Epidermal melanocyte (primary cell): ENCODE measurements at regions not wholly inside any gene's neighbourhood (a gene's known extent, or its start where the extent isn't known, plus 50 kb on each side); places are given as distances from the start of the nearest gene placed in this dataset.
A peak's percentile ranks its signal among the peaks of the same experiment; 100 is the strongest.

Experiments
- DNase-seq: peaks from one replicate; pipeline ENCODE4 v3.0.0; 2011; ENCODE audit warnings: low spot score; ENCODE audit not compliant: insufficient read length

- no peak for DNase-seq
Observed at GRCh38 chr6:14453712-14454472, 336.3 kb downstream of the CD83 start.

DNA sequence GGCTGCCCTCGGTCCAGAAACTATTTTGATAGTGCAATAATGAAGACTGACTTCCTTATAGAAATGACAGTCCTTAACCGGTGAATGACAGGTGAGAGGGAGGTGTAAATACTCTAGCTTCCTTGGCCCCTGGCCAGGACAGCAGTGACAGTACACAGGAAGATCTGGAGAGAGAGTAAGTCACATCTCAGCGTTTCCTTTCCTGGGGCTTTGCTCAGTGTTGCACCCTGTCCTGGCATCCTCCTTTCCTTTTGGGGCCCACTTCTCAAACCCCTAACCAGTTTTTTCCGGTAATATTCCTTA is 336.9 kb downstream of the CD83 start:
- DNase-seq, result no peak

- DNase-seq, result no peak
Observed at GRCh38 chr6:14455427-14455826, 337.9 kb downstream of the CD83 start.

DNA sequence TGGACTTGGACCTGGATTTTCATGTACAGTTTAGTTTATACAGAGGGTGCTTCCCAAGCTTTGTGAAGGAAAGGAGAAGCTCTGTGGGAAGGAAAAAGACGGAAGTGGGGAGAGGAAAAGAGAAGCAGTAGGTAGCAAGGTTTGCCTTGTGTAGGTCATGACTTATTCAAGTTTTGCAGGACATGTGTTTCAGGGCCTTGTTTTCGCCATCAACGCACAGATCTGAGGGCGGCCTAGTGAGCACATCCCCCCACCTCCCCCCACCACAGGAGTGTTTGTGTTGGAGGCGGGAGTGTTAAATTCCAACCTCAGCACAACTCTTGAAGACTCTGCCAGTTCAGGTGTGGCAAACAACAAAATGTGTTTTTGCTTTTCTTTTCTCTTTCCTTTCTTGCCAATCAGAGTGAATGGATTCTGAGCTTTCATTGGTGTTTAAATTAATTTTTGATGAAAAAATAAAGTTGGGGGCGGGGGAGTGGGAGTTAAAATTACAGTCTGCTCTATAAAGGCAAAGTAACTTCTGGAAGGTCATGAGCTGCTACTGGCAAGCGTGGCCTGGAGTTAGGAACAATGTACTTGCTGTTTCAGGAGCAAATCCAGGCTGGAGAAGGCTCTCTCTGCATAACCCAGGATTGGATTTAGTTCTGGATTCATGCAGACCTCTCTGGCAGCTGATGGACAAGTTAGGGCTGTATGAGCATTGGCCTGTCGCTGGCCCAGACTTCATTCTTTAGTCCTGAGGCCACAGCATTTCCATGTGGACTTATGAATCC is 338.5 kb downstream of the CD83 start:
- DNase-seq, result no peak

GRCh38 chr6:14456941-14457340 is 339.4 kb downstream of the CD83 start:
- DNase-seq, result no peak

DNA sequence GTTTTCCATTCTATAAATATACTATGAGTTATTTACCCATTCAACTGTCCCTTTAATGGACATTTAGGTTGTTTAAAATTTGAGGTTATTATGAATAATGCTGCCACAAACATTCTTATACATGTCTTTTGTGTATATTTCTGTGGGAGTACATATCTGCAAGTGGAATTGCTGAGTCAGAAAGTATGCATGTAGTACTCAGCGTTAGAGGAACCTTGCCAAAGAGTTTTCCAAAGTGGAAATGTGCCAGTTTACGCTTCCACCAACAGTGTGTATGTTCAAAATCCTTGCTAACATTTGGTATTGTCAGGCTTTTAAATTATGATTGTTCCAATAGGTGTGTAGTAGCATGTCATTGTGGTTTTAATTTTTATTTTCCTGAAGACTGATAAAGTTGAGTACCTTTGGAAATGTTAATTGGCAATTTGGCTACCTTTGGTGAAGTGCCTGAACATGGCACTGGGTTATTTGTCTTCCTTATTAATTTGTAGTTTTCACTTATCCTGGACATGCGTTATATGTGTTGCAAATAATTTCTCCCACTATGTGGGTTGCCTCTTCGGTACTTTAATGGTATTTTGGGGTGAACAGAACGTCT is 341.2 kb downstream of the CD83 start:
- no peak for DNase-seq

DNA sequence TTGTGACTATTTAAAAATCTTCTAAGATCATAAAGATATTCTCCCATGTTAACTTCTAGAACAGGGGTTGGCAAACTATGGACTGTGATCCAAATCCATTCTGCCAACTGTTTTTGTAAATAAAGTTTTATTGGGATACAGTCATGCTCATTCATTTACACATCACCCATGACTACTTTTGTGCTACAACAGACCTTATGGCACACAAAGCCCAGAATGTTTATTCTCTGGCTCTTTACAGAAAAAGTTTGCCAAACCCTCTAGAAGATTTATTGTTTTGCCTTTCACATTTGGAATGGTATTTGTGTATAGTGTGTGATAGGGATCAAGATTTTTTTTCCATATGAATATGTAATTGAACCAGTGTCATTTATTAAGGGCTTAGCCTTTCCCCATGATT is 341.7 kb downstream of the CD83 start:
- DNase-seq, result no peak

GRCh38 chr6:14460556-14460955 is 343.0 kb downstream of the CD83 start:
- no peak for DNase-seq

DNA sequence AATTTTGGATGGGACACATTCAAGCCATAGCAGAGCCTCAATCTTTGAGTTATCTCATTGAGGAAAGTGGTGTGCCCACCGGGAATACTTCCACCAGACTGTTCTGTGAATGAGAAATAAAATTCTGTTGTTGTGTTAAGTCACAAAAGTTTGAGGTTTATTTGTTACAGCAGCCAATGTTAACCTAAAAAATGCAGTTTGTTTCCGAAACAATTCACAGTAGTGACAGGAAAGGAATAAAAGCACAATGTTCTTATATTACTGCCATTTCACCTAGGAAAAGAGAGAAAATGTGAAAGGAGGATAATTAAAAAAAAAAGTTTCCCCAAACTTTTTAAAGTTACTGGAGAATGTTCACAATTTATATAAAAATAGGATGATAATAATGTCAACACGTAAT is 344.6 kb downstream of the CD83 start:
- DNase-seq, result no peak

GRCh38 chr6:14462566-14462965 is 345.0 kb downstream of the CD83 start:
- no peak for DNase-seq

GRCh38 chr6:14463110-14463509 is 345.5 kb downstream of the CD83 start:
- no peak for DNase-seq

DNA sequence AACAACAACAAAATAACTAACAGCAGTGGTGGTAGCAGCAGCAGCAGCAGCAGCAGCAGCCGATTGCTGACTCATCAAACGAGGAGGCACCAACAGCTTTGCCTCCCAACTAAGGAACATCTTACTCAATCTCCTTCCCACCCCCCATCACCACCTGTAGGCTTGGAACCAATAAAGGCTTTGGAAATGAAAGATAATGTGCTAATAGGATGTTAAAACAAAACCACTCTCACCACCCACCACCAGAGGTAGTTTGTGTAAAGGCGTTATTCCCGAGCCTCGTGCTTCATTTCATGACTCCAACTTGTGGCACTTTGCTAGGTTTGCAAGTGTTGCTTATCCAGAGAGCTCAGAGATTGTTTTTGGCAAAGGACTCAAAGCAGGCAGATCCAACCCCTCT is 346.5 kb downstream of the CD83 start:
- no peak for DNase-seq

- DNase-seq, result no peak
Observed at GRCh38 chr6:14464716-14465115, 347.1 kb downstream of the CD83 start.

GRCh38 chr6:14466278-14466677 is 348.7 kb downstream of the CD83 start:
- DNase-seq, result no peak

- DNase-seq, result peak; percentile 29
Observed at GRCh38 chr6:14467591-14467990, 350.0 kb downstream of the CD83 start.

DNA sequence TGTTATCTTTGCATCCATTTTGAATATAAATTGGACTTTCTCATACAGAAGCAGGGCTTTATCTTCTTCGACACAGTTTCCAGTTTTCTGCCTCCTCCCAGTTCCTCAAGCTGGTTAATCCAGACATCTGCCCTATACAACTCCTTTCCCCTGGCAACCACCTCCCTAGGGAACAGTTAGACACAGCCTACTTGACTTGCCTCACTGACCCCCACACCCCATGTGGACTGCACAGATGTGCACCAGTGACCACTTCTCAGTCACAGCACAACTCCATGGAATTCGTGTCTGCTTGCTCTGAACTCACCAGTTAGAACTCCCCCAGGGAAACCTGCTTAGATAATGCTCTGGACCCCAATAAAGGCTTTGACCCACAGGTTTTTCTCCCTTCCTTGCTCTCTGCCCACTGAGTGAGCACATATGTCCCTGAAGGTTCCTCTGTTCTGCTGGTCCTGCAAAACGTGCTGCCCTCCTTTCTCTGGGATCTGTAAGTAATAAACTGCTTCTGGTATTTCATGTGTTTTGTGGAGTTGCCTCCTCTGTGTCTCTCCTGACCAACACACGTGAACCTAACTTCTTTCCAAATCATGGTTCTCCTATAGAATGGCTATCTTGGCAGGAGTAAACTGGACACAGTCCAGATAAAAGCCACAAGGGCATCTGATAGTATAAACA is 351.2 kb downstream of the CD83 start:
- DNase-seq, result no peak

DNA sequence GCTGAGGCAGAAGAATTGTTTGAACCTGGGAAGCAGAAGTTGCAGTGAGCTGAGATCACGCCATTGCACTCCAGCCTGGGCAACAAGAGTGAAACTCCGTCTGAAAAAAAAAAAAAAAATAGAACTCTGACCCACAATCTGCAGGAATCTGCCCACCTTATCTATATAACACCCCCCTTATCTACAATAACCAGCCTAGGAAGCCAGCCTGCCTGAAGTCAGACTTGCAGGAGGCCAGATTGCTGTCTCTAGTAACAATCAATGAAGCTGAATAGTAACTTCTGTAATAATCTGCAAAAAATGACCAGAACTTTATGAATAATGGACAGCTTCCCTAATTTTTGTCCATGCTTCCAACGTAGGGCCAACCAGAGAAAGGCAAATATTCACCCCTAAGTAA is 352.5 kb downstream of the CD83 start:
- DNase-seq, result no peak

GRCh38 chr6:14470671-14471070 is 353.1 kb downstream of the CD83 start:
- DNase-seq, result no peak

DNA sequence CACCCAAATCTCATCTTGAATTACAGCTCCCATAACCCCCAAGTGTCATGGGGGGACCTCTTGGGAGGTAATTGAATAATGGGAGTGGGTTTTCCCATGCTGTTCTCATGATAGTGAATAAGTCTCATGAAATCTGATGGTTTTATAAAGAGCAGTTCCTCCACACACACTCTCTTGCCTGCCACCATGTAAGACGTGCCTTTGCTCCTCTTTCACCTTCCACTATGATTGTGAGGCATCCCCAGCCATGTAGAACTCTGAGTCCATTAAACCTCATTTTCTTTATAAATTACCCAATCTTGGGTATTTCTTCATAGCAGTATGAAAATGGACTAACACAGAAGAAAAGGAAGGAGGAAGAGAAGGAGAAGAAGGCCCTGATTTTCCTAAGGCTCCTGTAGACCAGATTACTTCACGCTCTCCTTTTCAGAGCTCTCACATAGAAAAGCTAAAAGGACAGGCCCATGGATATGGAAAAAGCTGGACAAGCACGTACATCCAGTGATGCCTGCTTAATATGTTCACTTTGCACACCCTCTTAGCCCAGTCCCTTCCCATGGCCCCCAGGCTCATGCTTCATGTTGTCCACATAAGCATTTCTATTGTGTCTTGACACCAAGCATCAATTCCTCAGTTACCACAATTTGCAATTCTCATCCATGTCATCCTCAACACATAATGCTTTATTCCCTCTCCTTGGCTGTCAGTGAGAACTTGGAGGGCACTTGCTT is 354.8 kb downstream of the CD83 start:
- no peak for DNase-seq

- DNase-seq, result no peak
Observed at GRCh38 chr6:14472986-14473337, 355.4 kb downstream of the CD83 start.

DNA sequence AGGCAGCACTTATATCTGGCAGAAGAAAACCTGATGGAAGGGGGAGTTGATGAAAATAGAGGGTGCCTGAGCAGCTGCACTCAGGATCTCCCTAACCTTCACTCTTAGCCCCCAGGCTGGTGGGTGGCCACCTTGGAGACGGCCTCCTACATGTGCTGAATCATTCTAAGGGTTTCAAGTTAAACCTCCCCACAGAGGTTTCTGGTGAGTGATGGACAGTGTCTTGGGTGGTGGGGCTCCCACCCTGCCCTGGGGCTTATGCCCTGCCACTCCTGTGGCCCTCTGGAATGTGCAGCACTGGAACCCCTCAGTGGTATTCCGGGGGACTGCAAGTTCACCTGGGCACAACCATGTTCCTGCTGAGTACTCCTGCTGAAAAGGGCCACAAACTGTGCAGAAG is 357.2 kb downstream of the CD83 start:
- no peak for DNase-seq

DNA sequence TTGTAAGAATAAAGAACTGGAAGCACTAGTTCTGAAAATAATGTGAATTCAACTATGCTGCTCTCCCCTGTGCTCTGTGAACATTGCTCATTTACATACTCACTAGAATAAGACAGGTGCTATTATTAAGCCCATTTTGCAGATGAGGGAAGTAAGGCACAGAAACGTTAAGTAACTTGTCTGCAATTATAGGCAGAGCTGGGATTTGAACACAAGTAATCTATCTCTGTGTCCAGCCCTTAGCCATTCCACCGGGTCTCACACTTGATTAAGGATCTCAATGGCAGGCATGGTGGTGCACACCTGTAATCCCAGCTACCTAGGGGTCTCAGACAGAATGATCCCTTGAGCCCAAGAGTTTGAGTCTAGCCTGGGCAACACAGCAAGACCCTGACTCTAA is 357.7 kb downstream of the CD83 start:
- no peak for DNase-seq
